GM18868 (cell line): ENCODE measurements at regions not wholly inside any gene's neighbourhood (a gene's known extent, or its start where the extent isn't known, plus 50 kb on each side); places are given as distances from the start of the nearest gene placed in this dataset.

Experiments used
- ATAC-seq: cut with Tn5 transposase; IDR thresholded peaks from one replicate; pipeline ENCODE4 v1.9.1; 2021; ENCODE audit warnings: mild to moderate bottlenecking, moderate library complexity; ENCODE audit not compliant: unreplicated experiment

GRCh38 chr18:78031589-78031988, 781.9 kb downstream of the GALR1 start:
- ATAC-seq = no peak

GRCh38 chr18:78031991-78032390, 782.3 kb downstream of the GALR1 start:
- ATAC-seq = no peak

- no peak for ATAC-seq
Measured at GRCh38 chr18:78032574-78032973, 782.9 kb downstream of the GALR1 start.

- no peak for ATAC-seq
Measured at GRCh38 chr18:78034755-78035154, 785.1 kb downstream of the GALR1 start.

- no peak for ATAC-seq
Measured at GRCh38 chr18:78041218-78041617, 791.6 kb downstream of the GALR1 start.

GRCh38 chr18:78046631-78047030, 797.0 kb downstream of the GALR1 start:
- ATAC-seq = no peak

GRCh38 chr18:78049281-78049680, 799.6 kb downstream of the GALR1 start:
- no peak for ATAC-seq

GRCh38 chr18:78054801-78055200, 805.2 kb downstream of the GALR1 start:
- no peak for ATAC-seq

GRCh38 chr18:78056011-78056410, 806.4 kb downstream of the GALR1 start:
- no peak for ATAC-seq

GRCh38 chr18:78069784-78070664, 820.4 kb downstream of the GALR1 start:
- no peak for ATAC-seq

GRCh38 chr18:78071166-78071710, 821.6 kb downstream of the GALR1 start:
- ATAC-seq = no peak

- no peak for ATAC-seq
Measured at GRCh38 chr18:78071776-78072175, 822.1 kb downstream of the GALR1 start.

GRCh38 chr18:78072375-78072774, 822.7 kb downstream of the GALR1 start:
- no peak for ATAC-seq

GRCh38 chr18:78073275-78073674, 823.6 kb downstream of the GALR1 start:
- ATAC-seq = no peak

- ATAC-seq = no peak
Measured at GRCh38 chr18:78074400-78075020, 824.9 kb downstream of the GALR1 start.

GRCh38 chr18:78080081-78080480, 830.4 kb downstream of the GALR1 start:
- ATAC-seq = no peak

GRCh38 chr18:78080761-78081160, 831.1 kb downstream of the GALR1 start:
- ATAC-seq = no peak

GRCh38 chr18:78082816-78083215, 833.2 kb downstream of the GALR1 start:
- no peak for ATAC-seq

GRCh38 chr18:78085241-78086185, 835.9 kb downstream of the GALR1 start:
- no peak for ATAC-seq

GRCh38 chr18:78086931-78087330, 837.3 kb downstream of the GALR1 start:
- no peak for ATAC-seq

- no peak for ATAC-seq
Measured at GRCh38 chr18:78087338-78087737, 837.7 kb downstream of the GALR1 start.
